ENCODE measurements at regions not wholly inside any gene's neighbourhood (a gene's known extent, or its start where the extent isn't known, plus 50 kb on each side); places are given as distances from the start of the nearest gene placed in this dataset.

GRCh38 chr10:131444862-131445461, 133.4 kb upstream of the TCERG1L start:
- H2BK120ac ChIP-seq (ENCODE audit: low read depth, low read length) = no peak overlapping the region
- H2BK5ac ChIP-seq (ENCODE audit: low read depth, low read length, poor library complexity, severe bottlenecking) = no peak overlapping the region
- H3K9me3 ChIP-seq (ENCODE audit: control insufficient read depth, low read length) = no peaks in the 10 kb centered on the region
- H3K27ac ChIP-seq (ENCODE audit: low read length, poor library complexity, severe bottlenecking) = no peak overlapping the region
- H3K14ac ChIP-seq (ENCODE audit: low read length in 2 of 2) = no peak overlapping the region
- no peak overlapping the region for H3K23ac ChIP-seq (ENCODE audit: low read length in 2 of 2)
- no peaks in the 10 kb centered on the region for H3K4me1 ChIP-seq (ENCODE audit: control insufficient read depth, insufficient read depth, low read depth, low read length)
- H2AK5ac ChIP-seq (ENCODE audit: low read length, severe bottlenecking) = no peak overlapping the region
- H3K18ac ChIP-seq (ENCODE audit: low read depth in 1 of 2, low read length in 2 of 2) = no peak overlapping the region
- DNase-seq = no peak
- H3K36me3 ChIP-seq (ENCODE audit: control insufficient read depth in 1 of 2, insufficient read depth in 2 of 2, low read depth in 1 of 2, low read length in 2 of 2) = no peaks in the 10 kb centered on the region
- H2BK15ac ChIP-seq (ENCODE audit: low read depth, poor library complexity, severe bottlenecking) = no peak overlapping the region
- no peak overlapping the region for H4K8ac ChIP-seq (ENCODE audit: low read length)
- H3K4me2 ChIP-seq (ENCODE audit: low read length, poor library complexity, severe bottlenecking) = no peak overlapping the region
- H2BK12ac ChIP-seq (ENCODE audit: low read length in 2 of 2) = no peak overlapping the region
- peaks cover 0 to 26% of the 10 kb centered on the region in 2 experiments for H3K27me3 ChIP-seq (ENCODE audit: control insufficient read depth in 1 of 2, insufficient read depth in 1 of 2, low read length in 2 of 2)
- no peak overlapping the region for H4K91ac ChIP-seq (ENCODE audit: low read length)
- no peak overlapping the region for H2AFZ ChIP-seq (ENCODE audit: low read depth, low read length)
- no peaks in the 10 kb centered on the region for H3K79me1 ChIP-seq (replicated peaks; ENCODE audit: low read length, poor library complexity, severe bottlenecking)
- no peak overlapping the region for H3K9ac ChIP-seq (ENCODE audit: low read length)
- WGBS = 67% methylated on average over 12 of the region's 12 CpGs
- no peak overlapping the region for H3K4me3 ChIP-seq (ENCODE audit: insufficient read depth in 1 of 2, low read depth in 1 of 2, low read length in 2 of 2)
- H3K4ac ChIP-seq (ENCODE audit: low read depth in 1 of 2, low read length in 2 of 2) = no peak overlapping the region

- Histone ChIP-seq H4K8ac (ENCODE audit: low read length) (no peak overlapping the region), H3K4me2 (ENCODE audit: low read length, poor library complexity, severe bottlenecking) (no peak overlapping the region), H3K4me3 (ENCODE audit: insufficient read depth in 1 of 2, low read depth in 1 of 2, low read length in 2 of 2) (no peak overlapping the region), H3K14ac (ENCODE audit: low read length in 2 of 2) (no peak overlapping the region), H3K23ac (ENCODE audit: low read length in 2 of 2) (no peak overlapping the region), H3K9ac (ENCODE audit: low read length) (no peak overlapping the region), H3K4me1 (ENCODE audit: control insufficient read depth, insufficient read depth, low read depth, low read length) (no peaks in the 10 kb centered on the region), H3K4ac (ENCODE audit: low read depth in 1 of 2, low read length in 2 of 2) (no peak overlapping the region), H2AK5ac (ENCODE audit: low read length, severe bottlenecking) (no peak overlapping the region), H2BK120ac (ENCODE audit: low read depth, low read length) (no peak overlapping the region), H2BK12ac (ENCODE audit: low read length in 2 of 2) (no peak overlapping the region), H2BK15ac (ENCODE audit: low read depth, poor library complexity, severe bottlenecking) (no peak overlapping the region), H2BK5ac (ENCODE audit: low read depth, low read length, poor library complexity, severe bottlenecking) (no peak overlapping the region), H3K79me1 (replicated peaks; ENCODE audit: low read length, poor library complexity, severe bottlenecking) (no peaks in the 10 kb centered on the region), H3K27me3 (ENCODE audit: control insufficient read depth in 1 of 2, insufficient read depth in 1 of 2, low read length in 2 of 2) (peaks cover 0 to 20% of the 10 kb centered on the region in 2 experiments), H3K18ac (ENCODE audit: low read depth in 1 of 2, low read length in 2 of 2) (no peak overlapping the region), H2AFZ (ENCODE audit: low read depth, low read length) (no peak overlapping the region), H3K27ac (ENCODE audit: low read length, poor library complexity, severe bottlenecking) (no peak overlapping the region), H3K36me3 (ENCODE audit: control insufficient read depth in 1 of 2, insufficient read depth in 2 of 2, low read depth in 1 of 2, low read length in 2 of 2) (no peaks in the 10 kb centered on the region), H3K9me3 (ENCODE audit: control insufficient read depth, low read length) (no peaks in the 10 kb centered on the region), H4K91ac (ENCODE audit: low read length) (no peak overlapping the region)
- 77% methylated on average over 4 of the region's 8 CpGs for WGBS
- DNase-seq = no peak
Measured at GRCh38 chr10:131445623-131446022, 134.1 kb upstream of the TCERG1L start.

GRCh38 chr10:131446171-131446570, 134.7 kb upstream of the TCERG1L start:
- no peaks in the 10 kb centered on the region for H3K79me1 ChIP-seq (replicated peaks; ENCODE audit: low read length, poor library complexity, severe bottlenecking)
- no peak overlapping the region for H3K4me2 ChIP-seq (ENCODE audit: low read length, poor library complexity, severe bottlenecking)
- H3K27ac ChIP-seq (ENCODE audit: low read length, poor library complexity, severe bottlenecking) = no peak overlapping the region
- H3K27me3 ChIP-seq (ENCODE audit: control insufficient read depth in 1 of 2, insufficient read depth in 1 of 2, low read length in 2 of 2) = peaks cover 0 to 24% of the 10 kb centered on the region in 2 experiments
- DNase-seq = no peak
- no peak overlapping the region for H2BK5ac ChIP-seq (ENCODE audit: low read depth, low read length, poor library complexity, severe bottlenecking)
- H2BK12ac ChIP-seq (ENCODE audit: low read length in 2 of 2) = no peak overlapping the region
- no peak overlapping the region for H3K23ac ChIP-seq (ENCODE audit: low read length in 2 of 2)
- H2BK120ac ChIP-seq (ENCODE audit: low read depth, low read length) = no peak overlapping the region
- no peak overlapping the region for H3K14ac ChIP-seq (ENCODE audit: low read length in 2 of 2)
- 89% methylated on average over 11 of the region's 12 CpGs for whole genome bisulfite sequencing
- no peak overlapping the region for H3K4me3 ChIP-seq (ENCODE audit: insufficient read depth in 1 of 2, low read depth in 1 of 2, low read length in 2 of 2)
- H3K36me3 ChIP-seq (ENCODE audit: control insufficient read depth in 1 of 2, insufficient read depth in 2 of 2, low read depth in 1 of 2, low read length in 2 of 2) = no peaks in the 10 kb centered on the region
- no peaks in the 10 kb centered on the region for H3K9me3 ChIP-seq (ENCODE audit: control insufficient read depth, low read length)
- no peak overlapping the region for H4K8ac ChIP-seq (ENCODE audit: low read length)
- H3K4me1 ChIP-seq (ENCODE audit: control insufficient read depth, insufficient read depth, low read depth, low read length) = no peaks in the 10 kb centered on the region
- no peak overlapping the region for H2BK15ac ChIP-seq (ENCODE audit: low read depth, poor library complexity, severe bottlenecking)
- H3K18ac ChIP-seq (ENCODE audit: low read depth in 1 of 2, low read length in 2 of 2) = no peak overlapping the region
- H2AK5ac ChIP-seq (ENCODE audit: low read length, severe bottlenecking) = no peak overlapping the region
- no peak overlapping the region for H4K91ac ChIP-seq (ENCODE audit: low read length)
- no peak overlapping the region for H2AFZ ChIP-seq (ENCODE audit: low read depth, low read length)
- H3K4ac ChIP-seq (ENCODE audit: low read depth in 1 of 2, low read length in 2 of 2) = no peak overlapping the region
- H3K9ac ChIP-seq (ENCODE audit: low read length) = no peak overlapping the region

GRCh38 chr10:131448171-131448570, 136.7 kb upstream of the TCERG1L start:
- no peaks in the 10 kb centered on the region for H3K79me1 ChIP-seq (replicated peaks; ENCODE audit: low read length, poor library complexity, severe bottlenecking)
- DNase-seq = no peak
- no peak overlapping the region for H3K4ac ChIP-seq (ENCODE audit: low read depth in 1 of 2, low read length in 2 of 2)
- no peaks in the 10 kb centered on the region for H3K4me1 ChIP-seq (ENCODE audit: control insufficient read depth, insufficient read depth, low read depth, low read length)
- peaks cover 0 to 28% of the 10 kb centered on the region in 2 experiments for H3K27me3 ChIP-seq (ENCODE audit: control insufficient read depth in 1 of 2, insufficient read depth in 1 of 2, low read length in 2 of 2)
- WGBS = 82% methylated on average over 13 of the region's 13 CpGs
- H3K23ac ChIP-seq (ENCODE audit: low read length in 2 of 2) = no peak overlapping the region
- H2BK15ac ChIP-seq (ENCODE audit: low read depth, poor library complexity, severe bottlenecking) = no peak overlapping the region
- no peak overlapping the region for H3K4me2 ChIP-seq (ENCODE audit: low read length, poor library complexity, severe bottlenecking)
- no peak overlapping the region for H2BK5ac ChIP-seq (ENCODE audit: low read depth, low read length, poor library complexity, severe bottlenecking)
- H3K9ac ChIP-seq (ENCODE audit: low read length) = no peak overlapping the region
- no peak overlapping the region for H4K8ac ChIP-seq (ENCODE audit: low read length)
- H3K18ac ChIP-seq (ENCODE audit: low read depth in 1 of 2, low read length in 2 of 2) = no peak overlapping the region
- no peak overlapping the region for H2AK5ac ChIP-seq (ENCODE audit: low read length, severe bottlenecking)
- H4K91ac ChIP-seq (ENCODE audit: low read length) = no peak overlapping the region
- no peak overlapping the region for H3K27ac ChIP-seq (ENCODE audit: low read length, poor library complexity, severe bottlenecking)
- no peak overlapping the region for H2BK120ac ChIP-seq (ENCODE audit: low read depth, low read length)
- no peak overlapping the region for H2AFZ ChIP-seq (ENCODE audit: low read depth, low read length)
- no peaks in the 10 kb centered on the region for H3K36me3 ChIP-seq (ENCODE audit: control insufficient read depth in 1 of 2, insufficient read depth in 2 of 2, low read depth in 1 of 2, low read length in 2 of 2)
- no peak overlapping the region for H3K4me3 ChIP-seq (ENCODE audit: insufficient read depth in 1 of 2, low read depth in 1 of 2, low read length in 2 of 2)
- H2BK12ac ChIP-seq (ENCODE audit: low read length in 2 of 2) = no peak overlapping the region
- no peaks in the 10 kb centered on the region for H3K9me3 ChIP-seq (ENCODE audit: control insufficient read depth, low read length)
- H3K14ac ChIP-seq (ENCODE audit: low read length in 2 of 2) = no peak overlapping the region
